GM12878 (cell line): ENCODE measurements at regions not wholly inside any gene's neighbourhood (a gene's known extent, or its start where the extent isn't known, plus 50 kb on each side); places are given as distances from the start of the nearest gene placed in this dataset.
A peak's percentile ranks its signal among the peaks of the same experiment; 100 is the strongest.

ENCODE experiments used
- EZH2 ChIP-seq: IDR thresholded peaks from 2 replicates; pipeline ENCODE4 v1.6.1; 2012; ENCODE audit warnings: low read depth, mild to moderate bottlenecking, control low read depth, inconsistent platforms, low read length, borderline replicate concordance; ENCODE audit not compliant: control insufficient read depth
- NR2F1 ChIP-seq: fragments of 450-650 bp; conservative IDR thresholded peaks from 2 replicates; pipeline ENCODE4 v1.6.1; 2017; ENCODE audit warnings: mild to moderate bottlenecking
- PML ChIP-seq: IDR thresholded peaks from 2 replicates; pipeline ENCODE4 v1.6.1; 2012; ENCODE audit warnings: low read length, inconsistent platforms
- RFX5 ChIP-seq: IDR thresholded peaks from 2 replicates; pipeline ENCODE4 v1.6.1; 2011; ENCODE audit warnings: low read depth, low read length, improper control_type of control experiment
- SREBF2 ChIP-seq: IDR thresholded peaks from 2 replicates; pipeline ENCODE4 v1.6.1; 2012; ENCODE audit warnings: mild to moderate bottlenecking, low read length
- TAF1 ChIP-seq: IDR thresholded peaks from 2 replicates; pipeline ENCODE4 v1.6.1; 2011; ENCODE audit warnings: mild to moderate bottlenecking, low read depth, low read length, borderline replicate concordance
- TARDBP ChIP-seq: IDR thresholded peaks from 2 replicates; pipeline ENCODE4 v1.6.1; 2016; ENCODE audit warnings: borderline replicate concordance
- ZBTB40 ChIP-seq: fragments of 450-650 bp; IDR thresholded peaks from 2 replicates; pipeline ENCODE4 v1.6.1; 2016; ENCODE audit warnings: mild to moderate bottlenecking, moderate library complexity, borderline replicate concordance
- TF ChIP-seq, protein P1 (sequence below): fragments of 450-650 bp; conservative IDR thresholded peaks from 2 replicates; pipeline ENCODE4 v1.6.1; 2017; ENCODE audit warnings: mild to moderate bottlenecking, moderate library complexity
- TF ChIP-seq, protein P2 (sequence below): IDR thresholded peaks from 2 replicates; pipeline ENCODE4 v1.6.1; 2011; ENCODE audit warnings: low read depth, mild to moderate bottlenecking, low read length, moderate library complexity, borderline replicate concordance; ENCODE audit errors: extremely low read depth

DNA sequence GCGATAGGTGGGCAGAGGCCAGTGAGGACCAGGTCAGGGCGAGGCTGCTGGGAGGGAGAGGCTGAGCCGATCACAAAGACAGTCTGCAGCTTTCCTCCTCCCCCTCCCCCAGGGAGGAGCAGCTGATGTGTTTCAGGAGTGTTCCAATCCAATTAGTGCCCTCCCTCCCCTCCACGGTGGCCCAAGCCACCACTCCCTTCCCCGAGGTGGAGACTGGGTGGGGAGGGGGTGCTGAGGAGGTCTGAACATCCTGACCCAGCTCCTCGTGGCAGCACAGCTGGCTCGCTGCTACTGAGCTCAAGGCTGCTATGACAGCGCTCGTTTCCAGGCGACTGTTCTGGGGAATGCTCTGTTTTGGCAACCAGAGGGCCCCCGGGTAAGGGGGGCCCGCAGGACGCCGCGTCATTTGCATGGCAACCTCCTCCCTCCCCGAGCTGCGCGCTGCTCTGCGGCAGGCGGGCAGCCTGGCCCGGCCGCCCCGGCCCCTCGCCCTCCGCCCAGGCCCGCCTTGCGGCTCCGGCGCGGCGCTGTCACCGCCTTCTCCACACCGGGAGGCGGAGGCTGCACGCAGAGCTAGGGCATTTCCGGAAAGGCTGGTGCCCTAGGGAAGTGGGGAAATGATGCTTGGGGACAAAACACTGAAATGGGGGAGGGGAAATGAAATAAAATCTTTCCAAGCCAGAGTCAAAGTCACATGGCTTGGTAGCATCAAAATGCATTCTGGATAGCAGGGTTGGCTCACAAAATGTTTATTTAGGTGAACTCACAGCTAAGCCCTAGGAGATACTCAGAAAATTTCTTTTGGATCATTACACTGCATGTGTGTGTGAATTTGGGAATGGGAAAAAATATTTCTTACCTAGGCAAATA is 67.4 kb upstream of the PIM1 start (continued):
- TF ChIP-seq, protein P1, sequence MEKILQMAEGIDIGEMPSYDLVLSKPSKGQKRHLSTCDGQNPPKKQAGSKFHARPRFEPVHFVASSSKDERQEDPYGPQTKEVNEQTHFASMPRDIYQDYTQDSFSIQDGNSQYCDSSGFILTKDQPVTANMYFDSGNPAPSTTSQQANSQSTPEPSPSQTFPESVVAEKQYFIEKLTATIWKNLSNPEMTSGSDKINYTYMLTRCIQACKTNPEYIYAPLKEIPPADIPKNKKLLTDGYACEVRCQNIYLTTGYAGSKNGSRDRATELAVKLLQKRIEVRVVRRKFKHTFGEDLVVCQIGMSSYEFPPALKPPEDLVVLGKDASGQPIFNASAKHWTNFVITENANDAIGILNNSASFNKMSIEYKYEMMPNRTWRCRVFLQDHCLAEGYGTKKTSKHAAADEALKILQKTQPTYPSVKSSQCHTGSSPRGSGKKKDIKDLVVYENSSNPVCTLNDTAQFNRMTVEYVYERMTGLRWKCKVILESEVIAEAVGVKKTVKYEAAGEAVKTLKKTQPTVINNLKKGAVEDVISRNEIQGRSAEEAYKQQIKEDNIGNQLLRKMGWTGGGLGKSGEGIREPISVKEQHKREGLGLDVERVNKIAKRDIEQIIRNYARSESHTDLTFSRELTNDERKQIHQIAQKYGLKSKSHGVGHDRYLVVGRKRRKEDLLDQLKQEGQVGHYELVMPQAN = no peak
- TF ChIP-seq PML = no peak
- peak; percentile 92 for TF ChIP-seq RFX5
- TF ChIP-seq TARDBP = no peak
- TF ChIP-seq NR2F1 = no peak
- TF ChIP-seq TAF1 = no peak
- TF ChIP-seq SREBF2 = no peak
- no peak for TF ChIP-seq EZH2
- TF ChIP-seq, protein P2, sequence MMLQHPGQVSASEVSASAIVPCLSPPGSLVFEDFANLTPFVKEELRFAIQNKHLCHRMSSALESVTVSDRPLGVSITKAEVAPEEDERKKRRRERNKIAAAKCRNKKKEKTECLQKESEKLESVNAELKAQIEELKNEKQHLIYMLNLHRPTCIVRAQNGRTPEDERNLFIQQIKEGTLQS = no peak
- TF ChIP-seq ZBTB40 = no peak
- TF ChIP-seq, all 136 proteins: peak for 19
